ENCODE measurements at regions not wholly inside any gene's neighbourhood (a gene's known extent, or its start where the extent isn't known, plus 50 kb on each side); places are given as distances from the start of the nearest gene placed in this dataset.

DNA sequence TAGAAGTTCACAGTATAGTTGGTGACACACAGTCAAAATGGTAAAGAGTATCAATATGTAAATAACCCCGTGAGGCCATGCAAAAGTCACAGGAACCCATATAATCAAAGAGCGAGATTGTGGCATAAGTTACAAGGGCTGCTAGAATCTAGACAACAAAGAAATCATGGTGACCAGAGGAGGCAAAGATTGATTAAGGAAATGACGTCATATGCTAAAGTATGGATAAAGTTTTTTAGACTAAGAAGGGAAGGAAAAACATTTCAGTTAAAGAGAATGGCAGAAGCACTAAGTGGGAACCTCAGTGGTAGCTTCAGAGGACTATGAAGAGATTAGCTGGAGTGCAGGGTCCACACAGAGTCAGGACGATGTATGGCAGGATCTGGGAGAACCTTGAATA lies 330.3 kb downstream of the NFIB start:
- POLR2A ChIA-PET, result no interaction called here
- no peak overlapping the region for H3K4me3 ChIP-seq
- no peak for DNase-seq (ENCODE audit: low read depth in 1 of 2, low spot score in 1 of 2)
- no peaks in the 10 kb centered on the region for H3K9me3 ChIP-seq
- CTCF ChIA-PET, result no interaction called here
- 38% methylated on average over 4 of the region's 4 CpGs for WGBS (ENCODE audit: missing lambda C conversion rate)
- TF ChIP-seq CHD4 (IDR thresholded peaks at IDR 0.05; ENCODE audit: borderline replicate concordance), result no peak
- no peak for TF ChIP-seq FOSL2 (IDR thresholded peaks at IDR 0.05)
- no peak for TF ChIP-seq FOSL2 (CRISPR knock-in tag; IDR thresholded peaks at IDR 0.05)
- TF ChIP-seq ZC3H11A (IDR thresholded peaks at IDR 0.05), result no peak
- TF ChIP-seq POLR2A (IDR thresholded peaks at IDR 0.05; ENCODE audit: low read length), result no peak
- no peak for TF ChIP-seq CBX8 (IDR thresholded peaks at IDR 0.05)
- no peak for TF ChIP-seq EHMT2 (IDR thresholded peaks at IDR 0.05; ENCODE audit: low read depth)
- no peak for FAIRE-seq
- H3K4me1 ChIP-seq, result no peaks in the 10 kb centered on the region
- no peak overlapping the region for H3K27ac ChIP-seq
- ATAC-seq, result no peak
- no peak overlapping the region for H3K4me2 ChIP-seq

DNA sequence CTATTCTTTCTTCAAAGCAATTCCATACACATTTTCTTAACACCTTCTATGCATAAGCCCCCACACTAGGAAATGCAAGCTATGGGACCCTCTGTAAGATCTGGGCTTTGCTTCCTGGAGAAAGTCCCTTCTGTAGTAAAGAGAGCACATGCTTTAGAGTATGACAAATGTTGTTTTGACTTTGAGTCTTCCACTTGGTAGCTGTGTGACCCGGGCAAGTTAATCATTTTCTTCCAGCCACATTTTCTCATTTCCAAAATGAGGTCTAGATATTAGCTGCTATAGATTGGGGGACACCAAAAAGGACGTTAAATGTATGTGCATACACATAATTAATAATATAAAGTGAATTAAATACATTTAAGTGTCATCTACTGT lies 334.0 kb downstream of the NFIB start:
- TF ChIP-seq RARB (CRISPR knock-in tag; IDR thresholded peaks at IDR 0.05) (no peak), CBX8 (IDR thresholded peaks at IDR 0.05) (no peak), NR3C1 (IDR thresholded peaks at IDR 0.05) (no peak), CEBPB (IDR thresholded peaks at IDR 0.05) (no peak), FOSB (CRISPR knock-in tag; IDR thresholded peaks at IDR 0.05) (no peak), KDM1A (IDR thresholded peaks at IDR 0.05; ENCODE audit: low read depth) (no peak), RAD21 (conservative IDR thresholded peaks at IDR 0.05 in 1 of 2, IDR thresholded peaks at IDR 0.05 in 1 of 2) (no peak), EP300 (IDR thresholded peaks at IDR 0.05) (no peak), RCOR1 (IDR thresholded peaks at IDR 0.05; ENCODE audit: low read depth, low read length) (no peak), ZC3H11A (IDR thresholded peaks at IDR 0.05) (no peak)
- TF ChIP-seq, protein P1, sequence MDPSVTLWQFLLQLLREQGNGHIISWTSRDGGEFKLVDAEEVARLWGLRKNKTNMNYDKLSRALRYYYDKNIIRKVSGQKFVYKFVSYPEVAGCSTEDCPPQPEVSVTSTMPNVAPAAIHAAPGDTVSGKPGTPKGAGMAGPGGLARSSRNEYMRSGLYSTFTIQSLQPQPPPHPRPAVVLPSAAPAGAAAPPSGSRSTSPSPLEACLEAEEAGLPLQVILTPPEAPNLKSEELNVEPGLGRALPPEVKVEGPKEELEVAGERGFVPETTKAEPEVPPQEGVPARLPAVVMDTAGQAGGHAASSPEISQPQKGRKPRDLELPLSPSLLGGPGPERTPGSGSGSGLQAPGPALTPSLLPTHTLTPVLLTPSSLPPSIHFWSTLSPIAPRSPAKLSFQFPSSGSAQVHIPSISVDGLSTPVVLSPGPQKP (IDR thresholded peaks at IDR 0.05; ENCODE audit: low read depth, low read length), result no peak
- H3K4me1 ChIP-seq, result no peaks in the 10 kb centered on the region
- ATAC-seq (no peak), DNase-seq (ENCODE audit: low read depth in 1 of 2, low spot score in 1 of 2) (no peak), FAIRE-seq (no peak)
- H3K4me3 ChIP-seq, result no peak overlapping the region
- H3K4me2 ChIP-seq, result no peak overlapping the region
- POLR2A ChIA-PET, result no interaction called here
- H3K27ac ChIP-seq, result no peak overlapping the region
- WGBS (ENCODE audit: missing lambda C conversion rate), result 0% methylated on average over 2 of the region's 2 CpGs
- CTCF ChIA-PET, result no interaction called here
- no peaks in the 10 kb centered on the region for H3K9me3 ChIP-seq

DNA sequence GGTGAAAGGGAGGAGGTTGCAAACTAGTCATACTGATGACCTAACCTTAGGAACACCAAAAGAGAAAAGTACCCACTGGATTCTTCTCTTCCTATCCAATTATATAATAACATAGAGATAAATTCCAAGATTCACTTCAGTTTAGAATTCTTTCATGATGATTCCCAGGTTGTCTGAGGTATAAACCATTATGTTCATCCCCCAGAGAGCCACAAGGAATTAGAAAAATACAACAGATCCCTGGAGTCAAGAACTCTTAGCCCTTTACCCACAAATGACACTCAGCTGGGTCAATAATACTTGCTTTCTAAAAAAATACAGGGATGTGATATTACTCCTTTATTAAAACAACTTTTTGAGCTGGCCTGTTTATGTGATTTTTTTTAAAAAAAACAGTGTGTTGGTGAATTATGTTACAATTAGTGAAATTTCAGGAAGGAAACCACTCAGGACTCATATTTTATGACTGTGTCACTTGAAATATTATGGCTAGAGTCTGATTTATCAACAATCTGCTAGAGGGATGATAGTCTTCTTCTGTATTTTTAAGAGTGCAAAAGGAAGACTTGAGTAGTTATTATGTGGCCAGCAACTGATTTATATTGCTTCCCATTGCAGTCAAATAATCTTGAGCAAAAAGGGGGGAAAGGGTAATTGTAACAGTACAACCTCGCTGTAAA lies 338.2 kb downstream of the NFIB start:
- DNase-seq (ENCODE audit: low read depth in 1 of 2, low spot score in 1 of 2), result no peak
- FAIRE-seq, result no peak
- Histone ChIP-seq H3K9me3 (no peaks in the 10 kb centered on the region), H3K27ac (no peak overlapping the region), H3K4me1 (no peaks in the 10 kb centered on the region), H3K4me2 (no peak overlapping the region), H3K4me3 (no peak overlapping the region)
- ChIA-PET CTCF (no interaction called here), POLR2A (no interaction called here)
- ATAC-seq, result no peak
- no peak for TF ChIP-seq KDM1A (IDR thresholded peaks at IDR 0.05; ENCODE audit: low read depth)
- TF ChIP-seq EHMT2 (IDR thresholded peaks at IDR 0.05; ENCODE audit: low read depth), result no peak
- 81% methylated on average over 1 of the region's 1 CpG for WGBS (ENCODE audit: missing lambda C conversion rate)

DNA sequence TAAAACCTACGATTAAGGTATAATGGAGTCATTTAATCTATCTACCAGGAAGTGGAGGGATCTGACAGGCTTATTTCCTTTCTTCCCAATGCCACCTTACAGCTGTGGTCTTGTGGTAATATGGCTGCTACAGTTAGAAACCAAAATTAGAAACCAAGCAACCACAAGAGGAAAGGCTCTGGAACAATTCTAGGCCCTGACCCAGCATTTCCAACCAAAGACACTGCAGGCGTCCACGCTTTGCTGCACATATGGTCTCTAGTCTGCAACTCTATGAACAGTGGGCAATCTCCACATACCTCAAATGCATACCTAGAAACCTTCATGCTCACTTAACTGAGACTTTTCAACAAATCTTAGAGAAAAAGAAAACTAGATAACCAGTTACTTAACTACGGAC lies 339.1 kb downstream of the NFIB start:
- no peak for DNase-seq (ENCODE audit: low read depth in 1 of 2, low spot score in 1 of 2)
- WGBS (ENCODE audit: missing lambda C conversion rate), result 67% methylated on average over 4 of the region's 4 CpGs
- Histone ChIP-seq H3K4me1 (no peaks in the 10 kb centered on the region), H3K4me2 (no peak overlapping the region), H3K4me3 (no peak overlapping the region), H3K9me3 (no peaks in the 10 kb centered on the region), H3K27ac (no peak overlapping the region)
- POLR2A ChIA-PET, result no interaction called here
- TF ChIP-seq POLR2AphosphoS2 (conservative IDR thresholded peaks at IDR 0.05; ENCODE audit: low read length) (no peak), MYC (IDR thresholded peaks at IDR 0.05; ENCODE audit: borderline replicate concordance, low read length) (no peak), RNF2 (IDR thresholded peaks at IDR 0.05; ENCODE audit: borderline replicate concordance, low read depth) (no peak), ZNF302 (CRISPR knock-in tag; IDR thresholded peaks at IDR 0.05) (no peak)
- TF ChIP-seq, protein P2, sequence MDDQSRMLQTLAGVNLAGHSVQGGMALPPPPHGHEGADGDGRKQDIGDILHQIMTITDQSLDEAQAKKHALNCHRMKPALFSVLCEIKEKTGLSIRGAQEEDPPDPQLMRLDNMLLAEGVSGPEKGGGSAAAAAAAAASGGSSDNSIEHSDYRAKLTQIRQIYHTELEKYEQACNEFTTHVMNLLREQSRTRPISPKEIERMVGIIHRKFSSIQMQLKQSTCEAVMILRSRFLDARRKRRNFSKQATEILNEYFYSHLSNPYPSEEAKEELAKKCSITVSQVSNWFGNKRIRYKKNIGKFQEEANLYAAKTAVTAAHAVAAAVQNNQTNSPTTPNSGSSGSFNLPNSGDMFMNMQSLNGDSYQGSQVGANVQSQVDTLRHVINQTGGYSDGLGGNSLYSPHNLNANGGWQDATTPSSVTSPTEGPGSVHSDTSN (IDR thresholded peaks at IDR 0.05), result no peak
- TF ChIP-seq, protein P1 (IDR thresholded peaks at IDR 0.05; ENCODE audit: low read depth, low read length), result no peak
- FAIRE-seq, result no peak
- CTCF ChIA-PET, result no interaction called here
- no peak for ATAC-seq

Measured in A549 (cell line).